Peyer's patch (tissue), 4 donors: ENCODE measurements at regions not wholly inside any gene's neighbourhood (a gene's known extent, or its start where the extent isn't known, plus 50 kb on each side); places are given as distances from the start of the nearest gene placed in this dataset.
A peak's percentile ranks its signal among the peaks of the same experiment; 100 is the strongest.
"Not testable (repeated sequence)": the region's sequence is repeated elsewhere in the genome, so short reads cannot be mapped to it uniquely, and the experiment has no call there.

Experiments
- DNase-seq, 3 donors: peaks; one replicate each; pipeline ENCODE4 v3.0.0-alpha.2; 2017 to 2019
- H3K27ac ChIP-seq, 4 donors: fragments of 200-600 bp; sonication (generic); one replicate each; pipeline ENCODE4 v1.5.1; 2016 to 2019
- H3K27me3 ChIP-seq, 2 donors: fragments of 200-600 bp; sonication (generic); one replicate each; pipeline ENCODE4 v1.5.1; 2019
- H3K36me3 ChIP-seq, 3 donors: fragments of 200-600 bp; sonication (generic); one replicate each; pipeline ENCODE4 v1.5.1; 2016 to 2019
- H3K4me1 ChIP-seq, 4 donors: fragments of 200-600 bp; sonication (generic); one replicate each; pipeline ENCODE4 v1.5.1; 2016 to 2019
- H3K4me3 ChIP-seq, 4 donors: fragments of 200-600 bp; sonication (generic); 1 replicate in 3 of 4; 2 replicates in 1 of 4; pipeline ENCODE4 v1.5.1; 2016 to 2019; ENCODE audit warnings: mild to moderate bottlenecking in 1 of 4
- H3K9me3 ChIP-seq, 4 donors: fragments of 200-600 bp; sonication (generic); one replicate each; pipeline ENCODE4 v1.5.1; 2016 to 2019; ENCODE audit warnings: mild to moderate bottlenecking in 1 of 4
- POLR2A ChIP-seq, 2 donors: fragments of 450-650 bp; IDR thresholded peaks; one replicate each; pipeline ENCODE4 v1.5.1; 2017; ENCODE audit warnings: antibody characterized with exemption in 2 of 2, mild to moderate bottlenecking in 2 of 2, moderate library complexity in 2 of 2
- TF ChIP-seq, protein P1 (sequence below), 6 experiments: fragments of 450-650 bp in 4 of 6; fragments of 200-600 bp in 2 of 6; sonication (generic) in 1 of 6; IDR thresholded peaks; one replicate each; pipeline ENCODE4 v1.5.1; 2017 to 2019; ENCODE audit warnings: antibody characterized with exemption in 6 of 6, mild to moderate bottlenecking in 3 of 6, moderate library complexity in 1 of 6

DNA sequence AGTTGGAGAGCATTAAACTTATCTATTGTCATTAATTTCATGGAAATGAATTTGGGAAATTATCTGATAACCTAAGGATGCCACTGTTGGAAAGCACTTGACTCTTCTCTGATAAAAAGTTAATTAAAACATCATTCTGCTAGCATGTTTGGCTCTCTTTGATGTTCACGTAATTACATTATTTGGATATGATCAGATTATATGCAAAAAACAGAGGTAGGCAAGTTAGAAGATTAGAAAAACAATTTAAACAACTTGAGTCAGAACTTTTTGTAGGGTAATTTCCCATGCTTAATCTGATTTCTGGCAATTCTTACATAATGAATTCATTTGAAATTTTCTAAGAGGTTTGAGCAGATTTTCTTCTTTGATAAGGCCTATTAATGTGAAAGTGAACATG is 882.9 kb downstream of the TRAM1L1 start:
- H3K9me3 ChIP-seq, result no peaks in the 10 kb centered on the region
- H3K27me3 ChIP-seq, result no peaks in the 10 kb centered on the region
- no peak overlapping the region for H3K4me3 ChIP-seq
- DNase-seq, result no peak
- no peaks in the 10 kb centered on the region for H3K4me1 ChIP-seq
- no peak overlapping the region for H3K27ac ChIP-seq
- no peak for TF ChIP-seq POLR2A (IDR thresholded peaks at IDR 0.05)
- TF ChIP-seq, protein P1, sequence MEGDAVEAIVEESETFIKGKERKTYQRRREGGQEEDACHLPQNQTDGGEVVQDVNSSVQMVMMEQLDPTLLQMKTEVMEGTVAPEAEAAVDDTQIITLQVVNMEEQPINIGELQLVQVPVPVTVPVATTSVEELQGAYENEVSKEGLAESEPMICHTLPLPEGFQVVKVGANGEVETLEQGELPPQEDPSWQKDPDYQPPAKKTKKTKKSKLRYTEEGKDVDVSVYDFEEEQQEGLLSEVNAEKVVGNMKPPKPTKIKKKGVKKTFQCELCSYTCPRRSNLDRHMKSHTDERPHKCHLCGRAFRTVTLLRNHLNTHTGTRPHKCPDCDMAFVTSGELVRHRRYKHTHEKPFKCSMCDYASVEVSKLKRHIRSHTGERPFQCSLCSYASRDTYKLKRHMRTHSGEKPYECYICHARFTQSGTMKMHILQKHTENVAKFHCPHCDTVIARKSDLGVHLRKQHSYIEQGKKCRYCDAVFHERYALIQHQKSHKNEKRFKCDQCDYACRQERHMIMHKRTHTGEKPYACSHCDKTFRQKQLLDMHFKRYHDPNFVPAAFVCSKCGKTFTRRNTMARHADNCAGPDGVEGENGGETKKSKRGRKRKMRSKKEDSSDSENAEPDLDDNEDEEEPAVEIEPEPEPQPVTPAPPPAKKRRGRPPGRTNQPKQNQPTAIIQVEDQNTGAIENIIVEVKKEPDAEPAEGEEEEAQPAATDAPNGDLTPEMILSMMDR (IDR thresholded peaks at IDR 0.05), result no peak
- no peaks in the 10 kb centered on the region for H3K36me3 ChIP-seq

DNA sequence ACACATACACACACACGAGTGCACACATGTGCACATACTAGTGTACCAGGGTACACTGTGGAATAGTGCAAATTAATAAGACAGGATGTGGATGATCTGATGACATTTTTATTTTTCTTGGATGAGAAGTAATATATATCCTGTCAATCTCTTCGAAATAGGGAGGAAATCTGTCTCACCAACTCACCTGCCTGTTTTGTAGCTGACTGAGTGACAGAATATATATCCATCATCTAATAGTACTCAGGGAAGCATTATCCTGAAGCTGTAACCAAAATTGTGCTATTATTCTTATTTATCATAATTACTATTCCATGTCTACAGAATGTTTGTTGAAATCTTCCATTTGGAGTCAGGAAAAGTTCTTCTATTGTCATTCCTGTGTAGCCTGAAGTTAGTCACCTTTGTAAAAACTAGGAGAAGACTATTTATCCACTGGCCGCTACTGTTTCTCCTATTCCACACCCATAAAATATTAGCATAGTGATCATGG is 888.0 kb downstream of the TRAM1L1 start:
- no peaks in the 10 kb centered on the region for H3K4me1 ChIP-seq
- no peak overlapping the region for H3K27ac ChIP-seq
- no peak for DNase-seq
- H3K36me3 ChIP-seq, result no peaks in the 10 kb centered on the region
- H3K27me3 ChIP-seq, result no peaks in the 10 kb centered on the region
- no peaks in the 10 kb centered on the region for H3K9me3 ChIP-seq
- no peak overlapping the region for H3K4me3 ChIP-seq
- TF ChIP-seq, protein P1 (IDR thresholded peaks at IDR 0.05), result no peak
- TF ChIP-seq POLR2A (IDR thresholded peaks at IDR 0.05), result no peak

DNA sequence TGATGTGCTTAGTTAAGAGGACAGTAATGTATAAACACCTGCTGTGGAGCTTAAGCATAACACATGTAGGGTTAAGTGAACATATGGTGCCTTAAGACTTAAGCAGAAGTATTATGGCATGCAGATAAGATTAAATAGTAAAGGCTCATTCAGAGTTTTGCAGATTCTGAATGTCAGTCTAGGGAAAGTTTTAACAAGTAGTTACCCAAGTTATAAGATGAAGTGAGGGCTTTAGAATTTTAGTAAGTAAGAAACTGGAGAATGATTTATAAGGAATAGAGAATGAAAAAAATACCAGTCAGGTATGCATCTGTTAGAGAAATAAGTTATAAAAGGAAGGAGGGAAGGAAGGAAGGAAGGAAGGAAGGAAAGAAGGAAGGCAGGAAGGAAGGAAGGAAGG is 902.1 kb downstream of the TRAM1L1 start:
- Histone ChIP-seq H3K27ac (no peak overlapping the region), H3K9me3 (no peaks in the 10 kb centered on the region), H3K36me3 (no peaks in the 10 kb centered on the region), H3K4me1 (no peaks in the 10 kb centered on the region), H3K27me3 (no peaks in the 10 kb centered on the region), H3K4me3 (no peak overlapping the region)
- no peak for TF ChIP-seq POLR2A (IDR thresholded peaks at IDR 0.05)
- TF ChIP-seq, protein P1 (IDR thresholded peaks at IDR 0.05), result no peak
- DNase-seq, result no peak

DNA sequence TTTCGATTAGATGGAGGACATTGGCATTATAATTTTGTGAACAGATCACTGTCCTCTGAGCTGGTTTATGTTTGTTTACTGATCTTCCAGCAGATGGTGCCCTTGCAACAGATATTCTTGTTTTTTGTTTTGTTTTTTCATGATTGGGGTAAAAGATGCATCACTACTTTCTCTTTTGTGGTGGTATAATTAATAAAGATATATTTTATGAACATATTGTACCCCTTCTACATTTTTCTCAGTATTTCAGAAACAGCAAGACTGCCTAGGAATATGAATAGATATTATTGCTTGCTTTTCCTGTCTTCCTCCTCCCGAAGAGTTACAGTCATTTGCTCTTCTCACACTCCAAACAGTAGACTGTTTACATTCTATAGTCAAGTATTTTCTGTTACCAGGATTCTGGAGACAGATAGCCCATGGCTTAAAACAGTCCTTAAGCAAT is 905.2 kb downstream of the TRAM1L1 start:
- Histone ChIP-seq H3K4me3 (no peak overlapping the region), H3K27me3 (no peaks in the 10 kb centered on the region), H3K27ac (no peak overlapping the region), H3K4me1 (no peaks in the 10 kb centered on the region), H3K9me3 (no peaks in the 10 kb centered on the region), H3K36me3 (no peaks in the 10 kb centered on the region)
- TF ChIP-seq, protein P1 (IDR thresholded peaks at IDR 0.05), result peak in 2 of 6 experiments; percentile 11 to 15
- no peak for TF ChIP-seq POLR2A (IDR thresholded peaks at IDR 0.05)
- no peak for DNase-seq

DNA sequence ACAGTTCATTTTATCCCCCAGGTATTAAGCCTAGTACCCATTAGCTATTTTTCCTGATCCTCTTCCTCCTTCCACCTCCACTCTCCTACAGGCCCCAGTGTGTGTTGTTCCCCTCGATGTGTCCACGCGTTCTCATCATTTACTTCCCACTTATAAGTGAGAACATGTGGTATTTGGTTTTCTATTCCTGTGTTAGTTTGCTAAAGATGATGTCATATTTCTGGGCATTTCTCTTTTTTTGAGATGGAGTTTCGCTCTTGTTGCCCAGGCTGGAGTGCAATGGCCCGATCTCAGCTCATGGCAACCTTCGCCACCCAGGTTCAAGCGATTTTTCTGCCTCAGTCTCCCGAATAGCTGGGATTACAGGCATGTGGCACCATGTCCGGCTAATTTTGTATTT is 934.0 kb downstream of the TRAM1L1 start:
- DNase-seq, H3K4me3 ChIP-seq, H3K27me3 ChIP-seq, H3K9me3 ChIP-seq, H3K27ac ChIP-seq, H3K36me3 ChIP-seq, H3K4me1 ChIP-seq: not testable (repeated sequence)

DNA sequence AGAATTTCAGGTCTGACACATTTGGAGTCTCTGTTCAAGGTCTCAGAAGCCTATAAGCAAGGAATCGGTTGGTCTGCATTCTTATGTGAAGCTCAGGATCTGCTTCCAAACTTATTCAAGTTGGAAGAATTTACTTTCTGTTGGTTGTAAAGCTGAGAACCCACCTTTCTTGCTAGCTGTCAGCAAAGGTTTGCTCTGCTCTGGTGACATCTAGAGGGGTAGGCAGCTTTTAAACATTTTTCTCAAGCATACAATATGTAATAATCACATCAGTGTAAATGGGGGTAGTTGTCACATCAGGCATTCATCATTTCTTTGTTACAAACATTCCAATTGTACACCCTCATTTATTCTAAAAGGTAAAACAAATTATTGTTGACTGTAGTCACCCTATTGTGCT is 935.2 kb downstream of the TRAM1L1 start:
- no peak for DNase-seq
- Histone ChIP-seq H3K36me3 (no peaks in the 10 kb centered on the region), H3K9me3 (no peaks in the 10 kb centered on the region), H3K4me1 (no peaks in the 10 kb centered on the region), H3K4me3 (no peak overlapping the region), H3K27ac (no peak overlapping the region), H3K27me3 (no peaks in the 10 kb centered on the region)
- TF ChIP-seq POLR2A (IDR thresholded peaks at IDR 0.05), result no peak
- TF ChIP-seq, protein P1 (IDR thresholded peaks at IDR 0.05), result no peak
